ENCODE measurements at regions not wholly inside any gene's neighbourhood (a gene's known extent, or its start where the extent isn't known, plus 50 kb on each side); places are given as distances from the start of the nearest gene placed in this dataset.

GRCh38 chr12:69150796-69151127, 88.6 kb upstream of the CPSF6 start:
- no peak overlapping the region for H2AFZ ChIP-seq (ENCODE audit: low read depth, low read length)
- H3K4me1 ChIP-seq (ENCODE audit: insufficient read depth, low read length), result no peaks in the 10 kb centered on the region

GRCh38 chr12:69151254-69151764, 88.1 kb upstream of the CPSF6 start:
- no peaks in the 10 kb centered on the region for H3K36me3 ChIP-seq (ENCODE audit: insufficient read depth, low read length)
- no peaks in the 10 kb centered on the region for H3K27me3 ChIP-seq (ENCODE audit: insufficient read depth, low read length)
- no peak overlapping the region for H3K4me3 ChIP-seq (ENCODE audit: low read length)
- no peaks in the 10 kb centered on the region for H3K9me3 ChIP-seq (ENCODE audit: low read length)
- H3K4me1 ChIP-seq (ENCODE audit: insufficient read depth, low read length), result no peaks in the 10 kb centered on the region
- H2AFZ ChIP-seq (ENCODE audit: low read depth, low read length), result no peak overlapping the region

More at GRCh38 chr12:69150796-69151127, 88.6 kb upstream of the CPSF6 start:
- no peaks in the 10 kb centered on the region for H3K27me3 ChIP-seq (ENCODE audit: insufficient read depth, low read length)
- no peaks in the 10 kb centered on the region for H3K9me3 ChIP-seq (ENCODE audit: low read length)
- H3K36me3 ChIP-seq (ENCODE audit: insufficient read depth, low read length), result no peaks in the 10 kb centered on the region
- H3K4me3 ChIP-seq (ENCODE audit: low read length), result no peak overlapping the region

- Histone ChIP-seq H3K36me3 (ENCODE audit: insufficient read depth, low read length) (no peaks in the 10 kb centered on the region), H3K27me3 (ENCODE audit: insufficient read depth, low read length) (no peaks in the 10 kb centered on the region), H2AFZ (ENCODE audit: low read depth, low read length) (no peak overlapping the region), H3K4me1 (ENCODE audit: insufficient read depth, low read length) (no peaks in the 10 kb centered on the region), H3K4me3 (ENCODE audit: low read length) (no peak overlapping the region), H3K9me3 (ENCODE audit: low read length) (no peaks in the 10 kb centered on the region)
Measured at GRCh38 chr12:69154585-69155363, 84.6 kb upstream of the CPSF6 start.

- Histone ChIP-seq H3K4me3 (ENCODE audit: low read length) (no peak overlapping the region), H3K4me1 (ENCODE audit: insufficient read depth, low read length) (peaks cover 6% of the 10 kb centered on the region), H3K27me3 (ENCODE audit: insufficient read depth, low read length) (no peaks in the 10 kb centered on the region), H3K9me3 (ENCODE audit: low read length) (no peaks in the 10 kb centered on the region), H2AFZ (ENCODE audit: low read depth, low read length) (no peak overlapping the region), H3K36me3 (ENCODE audit: insufficient read depth, low read length) (no peaks in the 10 kb centered on the region)
Measured at GRCh38 chr12:69157023-69157655, 82.2 kb upstream of the CPSF6 start.

GRCh38 chr12:69161829-69162228, 77.5 kb upstream of the CPSF6 start:
- Histone ChIP-seq H3K4me1 (ENCODE audit: insufficient read depth, low read length) (peaks cover 6% of the 10 kb centered on the region), H3K27me3 (ENCODE audit: insufficient read depth, low read length) (no peaks in the 10 kb centered on the region), H3K36me3 (ENCODE audit: insufficient read depth, low read length) (no peaks in the 10 kb centered on the region), H3K4me3 (ENCODE audit: low read length) (no peak overlapping the region), H2AFZ (ENCODE audit: low read depth, low read length) (no peak overlapping the region), H3K9me3 (ENCODE audit: low read length) (no peaks in the 10 kb centered on the region)

- H3K4me1 ChIP-seq (ENCODE audit: insufficient read depth, low read length), result peaks cover 6% of the 10 kb centered on the region
- H3K36me3 ChIP-seq (ENCODE audit: insufficient read depth, low read length), result no peaks in the 10 kb centered on the region
- no peaks in the 10 kb centered on the region for H3K9me3 ChIP-seq (ENCODE audit: low read length)
- no peaks in the 10 kb centered on the region for H3K27me3 ChIP-seq (ENCODE audit: insufficient read depth, low read length)
- no peak overlapping the region for H3K4me3 ChIP-seq (ENCODE audit: low read length)
- no peak overlapping the region for H2AFZ ChIP-seq (ENCODE audit: low read depth, low read length)
Measured at GRCh38 chr12:69163681-69164362, 75.5 kb upstream of the CPSF6 start.

GRCh38 chr12:69167648-69168165, 71.7 kb upstream of the CPSF6 start:
- Histone ChIP-seq H3K9me3 (ENCODE audit: low read length) (no peaks in the 10 kb centered on the region), H3K4me1 (ENCODE audit: insufficient read depth, low read length) (no peaks in the 10 kb centered on the region), H2AFZ (ENCODE audit: low read depth, low read length) (no peak overlapping the region), H3K27me3 (ENCODE audit: insufficient read depth, low read length) (no peaks in the 10 kb centered on the region), H3K4me3 (ENCODE audit: low read length) (no peak overlapping the region), H3K36me3 (ENCODE audit: insufficient read depth, low read length) (no peaks in the 10 kb centered on the region)

- Histone ChIP-seq H3K4me1 (ENCODE audit: insufficient read depth, low read length) (peaks cover 2% of the 10 kb centered on the region), H3K4me3 (ENCODE audit: low read length) (no peak overlapping the region), H2AFZ (ENCODE audit: low read depth, low read length) (no peak overlapping the region), H3K9me3 (ENCODE audit: low read length) (no peaks in the 10 kb centered on the region), H3K36me3 (ENCODE audit: insufficient read depth, low read length) (no peaks in the 10 kb centered on the region), H3K27me3 (ENCODE audit: insufficient read depth, low read length) (no peaks in the 10 kb centered on the region)
Measured at GRCh38 chr12:69168363-69168762, 71.0 kb upstream of the CPSF6 start.

GRCh38 chr12:69168828-69169227, 70.5 kb upstream of the CPSF6 start:
- Histone ChIP-seq H3K4me1 (ENCODE audit: insufficient read depth, low read length) (peaks cover 5% of the 10 kb centered on the region), H3K27me3 (ENCODE audit: insufficient read depth, low read length) (no peaks in the 10 kb centered on the region), H3K36me3 (ENCODE audit: insufficient read depth, low read length) (no peaks in the 10 kb centered on the region), H3K9me3 (ENCODE audit: low read length) (no peaks in the 10 kb centered on the region), H3K4me3 (ENCODE audit: low read length) (no peak overlapping the region), H2AFZ (ENCODE audit: low read depth, low read length) (no peak overlapping the region)

- peaks cover 5% of the 10 kb centered on the region for H3K4me1 ChIP-seq (ENCODE audit: insufficient read depth, low read length)
- H2AFZ ChIP-seq (ENCODE audit: low read depth, low read length), result no peak overlapping the region
- no peaks in the 10 kb centered on the region for H3K9me3 ChIP-seq (ENCODE audit: low read length)
- no peaks in the 10 kb centered on the region for H3K36me3 ChIP-seq (ENCODE audit: insufficient read depth, low read length)
- no peaks in the 10 kb centered on the region for H3K27me3 ChIP-seq (ENCODE audit: insufficient read depth, low read length)
- H3K4me3 ChIP-seq (ENCODE audit: low read length), result no peak overlapping the region
Measured at GRCh38 chr12:69170293-69170692, 69.1 kb upstream of the CPSF6 start.

- Histone ChIP-seq H3K9me3 (ENCODE audit: low read length) (peaks cover 2% of the 10 kb centered on the region), H3K27me3 (ENCODE audit: insufficient read depth, low read length) (no peaks in the 10 kb centered on the region), H3K36me3 (ENCODE audit: insufficient read depth, low read length) (no peaks in the 10 kb centered on the region), H3K4me1 (ENCODE audit: insufficient read depth, low read length) (peaks cover 5% of the 10 kb centered on the region), H2AFZ (ENCODE audit: low read depth, low read length) (no peak overlapping the region), H3K4me3 (ENCODE audit: low read length) (no peak overlapping the region)
Measured at GRCh38 chr12:69171881-69172280, 67.5 kb upstream of the CPSF6 start.

GRCh38 chr12:69172491-69172890, 66.9 kb upstream of the CPSF6 start:
- H3K4me3 ChIP-seq (ENCODE audit: low read length), result no peak overlapping the region
- H3K4me1 ChIP-seq (ENCODE audit: insufficient read depth, low read length), result peaks cover 5% of the 10 kb centered on the region
- H3K27me3 ChIP-seq (ENCODE audit: insufficient read depth, low read length), result no peaks in the 10 kb centered on the region
- H3K9me3 ChIP-seq (ENCODE audit: low read length), result peaks cover 2% of the 10 kb centered on the region
- no peaks in the 10 kb centered on the region for H3K36me3 ChIP-seq (ENCODE audit: insufficient read depth, low read length)
- no peak overlapping the region for H2AFZ ChIP-seq (ENCODE audit: low read depth, low read length)

- no peaks in the 10 kb centered on the region for H3K36me3 ChIP-seq (ENCODE audit: insufficient read depth, low read length)
- H3K27me3 ChIP-seq (ENCODE audit: insufficient read depth, low read length), result no peaks in the 10 kb centered on the region
- peak overlapping the region; percentile 15 for H2AFZ ChIP-seq (ENCODE audit: low read depth, low read length)
- peaks cover 5% of the 10 kb centered on the region for H3K4me1 ChIP-seq (ENCODE audit: insufficient read depth, low read length)
- peak overlapping the region; percentile 8 for H3K4me3 ChIP-seq (ENCODE audit: low read length)
- peaks cover 2% of the 10 kb centered on the region for H3K9me3 ChIP-seq (ENCODE audit: low read length)
Measured at GRCh38 chr12:69173368-69173767, 66.0 kb upstream of the CPSF6 start.
